GM23248 (cell line): ENCODE measurements at regions not wholly inside any gene's neighbourhood (a gene's known extent, or its start where the extent isn't known, plus 50 kb on each side); places are given as distances from the start of the nearest gene placed in this dataset.

Experiments used
- DNase-seq: peaks from one replicate; pipeline ENCODE4 v3.0.0-alpha.2; 2015
- H2AFZ ChIP-seq: fragments of 200-600 bp; sonication (generic); 2 replicates; pipeline ENCODE4 v1.6.1; 2016; ENCODE audit warnings: antibody characterized with exemption
- H3F3A ChIP-seq: fragments of 200-600 bp; sonication (generic); 2 replicates; pipeline ENCODE4 v1.6.1; 2016; ENCODE audit warnings: mild to moderate bottlenecking, antibody characterized with exemption, mixed run types; ENCODE audit not compliant: insufficient read depth
- H3K27ac ChIP-seq: fragments of 200-600 bp; sonication (generic); 2 replicates; pipeline ENCODE4 v1.5.1; 2016; ENCODE audit warnings: mild to moderate bottlenecking
- H3K27me3 ChIP-seq: fragments of 200-600 bp; sonication (generic); replicated peaks from 2 replicates; pipeline ENCODE4 v1.6.1; 2016; ENCODE audit warnings: mild to moderate bottlenecking; ENCODE audit not compliant: insufficient read depth
- H3K36me3 ChIP-seq: fragments of 200-600 bp; sonication (generic); 2 replicates; pipeline ENCODE4 v1.6.1; 2016; ENCODE audit warnings: low read depth, mild to moderate bottlenecking
- H3K4me1 ChIP-seq: fragments of 200-600 bp; sonication (generic); 2 replicates; pipeline ENCODE4 v1.6.1; 2016; ENCODE audit warnings: mild to moderate bottlenecking; ENCODE audit not compliant: insufficient read depth
- H3K4me2 ChIP-seq: fragments of 200-600 bp; sonication (generic); one replicate; pipeline ENCODE4 v1.6.1; 2016; ENCODE audit warnings: mild to moderate bottlenecking; ENCODE audit not compliant: unreplicated experiment
- H3K4me3 ChIP-seq: fragments of 200-600 bp; sonication (generic); 2 replicates; pipeline ENCODE4 v1.5.1; 2016; ENCODE audit warnings: mild to moderate bottlenecking
- H3K79me2 ChIP-seq: fragments of 200-600 bp; sonication (generic); 2 replicates; pipeline ENCODE4 v1.6.1; 2016; ENCODE audit warnings: mild to moderate bottlenecking; ENCODE audit not compliant: insufficient read depth
- H3K9ac ChIP-seq: fragments of 200-600 bp; sonication (generic); 2 replicates; pipeline ENCODE4 v1.6.1; 2016; ENCODE audit warnings: mild to moderate bottlenecking
- H3K9me2 ChIP-seq: fragments of 200-600 bp; sonication (generic); 2 replicates; pipeline ENCODE4 v1.6.1; 2016; ENCODE audit warnings: mixed run types, mild to moderate bottlenecking, moderate library complexity; ENCODE audit not compliant: insufficient read depth
- H3K9me3 ChIP-seq: fragments of 200-600 bp; sonication (generic); one replicate; pipeline ENCODE4 v1.6.1; 2017; ENCODE audit warnings: low read depth
- H4K20me1 ChIP-seq: fragments of 200-600 bp; sonication (generic); 2 replicates; pipeline ENCODE4 v1.6.0; 2016; ENCODE audit not compliant: insufficient read depth
- EZH2 ChIP-seq: fragments of 200-600 bp; sonication (generic); IDR thresholded peaks from 2 replicates; pipeline ENCODE4 v1.6.1; 2018; ENCODE audit warnings: antibody characterized with exemption, mild to moderate bottlenecking; ENCODE audit not compliant: insufficient read depth, poor library complexity, severe bottlenecking
- EZH2phosphoT487 ChIP-seq: fragments of 200-600 bp; sonication (generic); IDR thresholded peaks from 2 replicates; pipeline ENCODE4 v1.6.1; 2018; ENCODE audit warnings: antibody characterized with exemption, moderate library complexity, mild to moderate bottlenecking, low read depth; ENCODE audit not compliant: insufficient read depth
- WGBS, 2 experiments: methylation state at CpG; one replicate each; pipeline ENCODE4 v1.1.6; 2015 to 2017; ENCODE audit warnings: low lambda C conversion rate in 2 of 2, low coverage in 1 of 2; ENCODE audit errors: missing lambda C conversion rate in 2 of 2; 5-methylcytosine and 5-hydroxymethylcytosine counted together
- in situ Hi-C: fragments of 300-500 bp; cut with MboI; formaldehyde crosslinking; loops from 2 replicates; pipeline ENCODE4 v1.15.0; 2020

GRCh38 chr1:229117664-229118300 is 153.1 kb upstream of the RAB4A start:
- Histone ChIP-seq H3K79me2 (no peaks in the 10 kb centered on the region), H3K4me2 (peak overlapping the region; percentile 40), H3K27me3 (no peaks in the 10 kb centered on the region; the same call in 1 of the 2 replicates), H3K4me3 (no peak overlapping the region), H3K27ac (no peak overlapping the region), H2AFZ (peak overlapping the region; percentile 37; the same call in 1 of the 2 replicates), H4K20me1 (no peaks in the 10 kb centered on the region), H3K4me1 (0 out of 2 replicates have a peak, but pooled peaks cover 10% of the 10 kb centered on the region), H3K36me3 (no peaks in the 10 kb centered on the region), H3F3A (no peaks in the 10 kb centered on the region), H3K9me2 (no peaks in the 10 kb centered on the region), H3K9ac (no peak overlapping the region), H3K9me3 (no peaks in the 10 kb centered on the region)
- in situ Hi-C loops, result no loop called here
- no peak for TF ChIP-seq EZH2
- no peak for TF ChIP-seq EZH2phosphoT487
- DNase-seq, result peak; percentile 64
- 7 to 8% methylated on average over 14 of the region's 14 CpGs for WGBS, 2 experiments

- Histone ChIP-seq H3K9me2 (no peaks in the 10 kb centered on the region), H3K4me2 (no peak overlapping the region), H3K27me3 (no peaks in the 10 kb centered on the region; the same call in 1 of the 2 replicates), H3F3A (no peaks in the 10 kb centered on the region), H3K4me1 (0 out of 2 replicates have a peak, but pooled peaks cover 10% of the 10 kb centered on the region), H3K27ac (no peak overlapping the region), H3K4me3 (no peak overlapping the region), H3K9ac (no peak overlapping the region), H3K79me2 (no peaks in the 10 kb centered on the region), H2AFZ (no peak overlapping the region), H3K36me3 (no peaks in the 10 kb centered on the region), H3K9me3 (no peaks in the 10 kb centered on the region), H4K20me1 (no peaks in the 10 kb centered on the region)
- TF ChIP-seq EZH2phosphoT487 (no peak), EZH2 (no peak)
- WGBS, 2 experiments, result 94 to 95% methylated on average over 3 of the region's 3 CpGs
- no peak for DNase-seq
- in situ Hi-C loops, result no loop called here
Measured at GRCh38 chr1:229118477-229119061, 152.3 kb upstream of the RAB4A start.

GRCh38 chr1:229119161-229119560 is 151.8 kb upstream of the RAB4A start:
- no peak overlapping the region for H2AFZ ChIP-seq
- H3K4me1 ChIP-seq, result 0 out of 2 replicates have a peak, but pooled peaks cover 10% of the 10 kb centered on the region
- no peak overlapping the region for H3K9ac ChIP-seq
- no peak overlapping the region for H3K4me3 ChIP-seq
- no peaks in the 10 kb centered on the region for H3K36me3 ChIP-seq
- in situ Hi-C loops, result no loop called here
- H3K27ac ChIP-seq, result no peak overlapping the region
- H3K79me2 ChIP-seq, result no peaks in the 10 kb centered on the region
- H4K20me1 ChIP-seq, result no peaks in the 10 kb centered on the region
- no peak for DNase-seq
- TF ChIP-seq EZH2phosphoT487, result no peak
- no peaks in the 10 kb centered on the region for H3F3A ChIP-seq
- no peaks in the 10 kb centered on the region; the same call in 1 of the 2 replicates for H3K27me3 ChIP-seq
- no peaks in the 10 kb centered on the region for H3K9me3 ChIP-seq
- no peak overlapping the region for H3K4me2 ChIP-seq
- no peaks in the 10 kb centered on the region for H3K9me2 ChIP-seq
- WGBS, 2 experiments, result 93 to 94% methylated on average over 6 of the region's 6 CpGs

GRCh38 chr1:229119876-229120275 is 151.0 kb upstream of the RAB4A start:
- Histone ChIP-seq H4K20me1 (no peaks in the 10 kb centered on the region), H3K27ac (no peak overlapping the region), H3K9me3 (no peaks in the 10 kb centered on the region), H3K27me3 (no peaks in the 10 kb centered on the region; the same call in 1 of the 2 replicates), H3K4me2 (no peak overlapping the region), H3K9me2 (no peaks in the 10 kb centered on the region), H3K4me3 (no peak overlapping the region), H3K4me1 (0 out of 2 replicates have a peak, but pooled peaks cover 10% of the 10 kb centered on the region), H3K9ac (no peak overlapping the region), H3K79me2 (no peaks in the 10 kb centered on the region), H2AFZ (no peak overlapping the region), H3K36me3 (no peaks in the 10 kb centered on the region), H3F3A (no peaks in the 10 kb centered on the region)
- 59 to 66% methylated on average over 8 of the region's 8 CpGs for WGBS, 2 experiments
- no peak for DNase-seq
- in situ Hi-C loops, result no loop called here
- no peak for TF ChIP-seq EZH2phosphoT487
- TF ChIP-seq EZH2, result no peak
